C4-2B (cell line): ENCODE measurements at regions not wholly inside any gene's neighbourhood (a gene's known extent, or its start where the extent isn't known, plus 50 kb on each side); places are given as distances from the start of the nearest gene placed in this dataset.

Source experiments
- CTCF ChIP-seq: fragments of 450-650 bp; conservative IDR thresholded peaks from 2 replicates; pipeline ENCODE4 v1.5.1; 2017; ENCODE audit warnings: mild to moderate bottlenecking
- ZFX ChIP-seq: fragments of 450-650 bp; IDR thresholded peaks from 2 replicates; pipeline ENCODE4 v1.6.1; 2017

GRCh38 chr9:135290086-135290485 lies 189.5 kb upstream of the PPP1R26 start:
- TF ChIP-seq CTCF (no peak), ZFX (no peak)
